CD14-positive monocyte (primary cell): ENCODE measurements at regions not wholly inside any gene's neighbourhood (a gene's known extent, or its start where the extent isn't known, plus 50 kb on each side); places are given as distances from the start of the nearest gene placed in this dataset.
A peak's percentile ranks its signal among the peaks of the same experiment; 100 is the strongest.

ENCODE experiments used
- DNase-seq, 3 donors: peaks; one replicate each; pipeline ENCODE4 v3.0.0-alpha.2; 2011 to 2022
- H2AFZ ChIP-seq: 2 replicates; pipeline ENCODE4 v1.6.0; 2012; ENCODE audit warnings: mild to moderate bottlenecking, low read depth, low read length, inconsistent platforms; ENCODE audit not compliant: insufficient read depth, poor library complexity, severe bottlenecking
- H3K27ac ChIP-seq, 2 donors: 1 replicate in 1 of 2; 2 replicates in 1 of 2; pipeline ENCODE4 v1.5.1; 2012 to 2013; ENCODE audit warnings: low read length in 2 of 2, control low read depth in 1 of 2, inconsistent platforms in 1 of 2, low read depth in 1 of 2, mild to moderate bottlenecking in 1 of 2
- H3K27me3 ChIP-seq, 2 donors: one replicate each; pipeline versions ENCODE4 v1.6.0 to v1.6.1; 2011 to 2013; ENCODE audit warnings: low read length in 2 of 2; ENCODE audit not compliant: control insufficient read depth in 2 of 2, insufficient read depth in 2 of 2
- H3K36me3 ChIP-seq, 2 donors: replicated peaks in 1 of 2; 1 replicate in 1 of 2; 2 replicates in 1 of 2; pipeline versions ENCODE4 v1.5.1 to v1.6.1; 2012 to 2013; ENCODE audit warnings: low read length in 2 of 2, control low read depth in 1 of 2, inconsistent platforms in 1 of 2, mild to moderate bottlenecking in 1 of 2; ENCODE audit not compliant: insufficient read depth in 2 of 2, control insufficient read depth in 1 of 2
- H3K4me1 ChIP-seq, 2 donors: 1 replicate in 1 of 2; 2 replicates in 1 of 2; pipeline versions ENCODE4 v1.5.1 to v1.6.1; 2012 to 2013; ENCODE audit warnings: low read length in 2 of 2, control low read depth in 1 of 2, inconsistent platforms in 1 of 2, mild to moderate bottlenecking in 1 of 2, moderate library complexity in 1 of 2; ENCODE audit not compliant: insufficient read depth in 2 of 2, control insufficient read depth in 1 of 2
- H3K4me2 ChIP-seq: replicated peaks from 2 replicates; pipeline ENCODE3; 2012; ENCODE audit warnings: low read length, moderate library complexity, mild to moderate bottlenecking; ENCODE audit not compliant: poor library complexity, severe bottlenecking; ENCODE audit errors: extremely low read depth
- H3K4me3 ChIP-seq, 3 experiments: fragments of 200-600 bp in 1 of 3; sonication (generic) in 1 of 3; replicated peaks in 1 of 3; 1 replicate in 2 of 3; 2 replicates in 1 of 3; pipeline ENCODE4 v1.5.1; 2011 to 2013; ENCODE audit warnings: low read length in 3 of 3, mild to moderate bottlenecking in 3 of 3, control low read depth in 2 of 3, low read depth in 2 of 3, inconsistent platforms in 1 of 3, moderate library complexity in 1 of 3
- H3K79me2 ChIP-seq: 2 replicates; pipeline ENCODE4 v1.6.0; 2012; ENCODE audit warnings: mild to moderate bottlenecking, control low read depth, inconsistent platforms, low read length, moderate library complexity; ENCODE audit not compliant: insufficient read depth
- H3K9ac ChIP-seq: 2 replicates; pipeline ENCODE4 v1.6.0; 2017; ENCODE audit warnings: low read length, mild to moderate bottlenecking; ENCODE audit not compliant: insufficient read depth, poor library complexity, severe bottlenecking
- H3K9me3 ChIP-seq, 2 donors: replicated peaks in 1 of 2; 1 replicate in 1 of 2; 2 replicates in 1 of 2; pipeline versions ENCODE4 v1.5.1 to v1.6.1; 2012 to 2013; ENCODE audit warnings: low read length in 2 of 2, control low read depth in 1 of 2; ENCODE audit not compliant: control insufficient read depth in 1 of 2, insufficient read depth in 1 of 2
- H4K20me1 ChIP-seq: 2 replicates; pipeline ENCODE4 v1.6.0; 2012; ENCODE audit warnings: mild to moderate bottlenecking, low read length, control low read depth, moderate library complexity; ENCODE audit not compliant: insufficient read depth
- H3K27ac Mint-ChIP-seq, 7 donors: one replicate each; pipeline ENCODE4 v1.8.0; 2020; ENCODE audit warnings: mild to moderate bottlenecking in 7 of 7, mixed read lengths in 7 of 7, moderate library complexity in 6 of 7, inconsistent platforms in 2 of 7
- H3K27me3 Mint-ChIP-seq, 3 donors: one replicate each; pipeline ENCODE4 v1.8.0; 2021 to 2022; ENCODE audit warnings: low read depth in 3 of 3, mild to moderate bottlenecking in 3 of 3, mixed read lengths in 3 of 3, moderate library complexity in 3 of 3, inconsistent platforms in 1 of 3
- H3K36me3 Mint-ChIP-seq, 2 donors: one replicate each; pipeline ENCODE4 v1.8.0; 2020; ENCODE audit warnings: mixed read lengths in 2 of 2, inconsistent platforms in 1 of 2, mild to moderate bottlenecking in 1 of 2
- H3K4me1 Mint-ChIP-seq: one replicate; pipeline ENCODE4 v1.8.0; 2020; ENCODE audit warnings: mild to moderate bottlenecking, mixed read lengths
- H3K4me3 Mint-ChIP-seq, 2 donors: one replicate each; pipeline ENCODE4 v1.8.0; 2020; ENCODE audit warnings: mild to moderate bottlenecking in 2 of 2, mixed read lengths in 2 of 2, moderate library complexity in 1 of 2
- H3K9me3 Mint-ChIP-seq, 7 donors: one replicate each; pipeline ENCODE4 v1.8.0; 2020 to 2022; ENCODE audit warnings: mixed read lengths in 7 of 7, mild to moderate bottlenecking in 6 of 7, moderate library complexity in 6 of 7, inconsistent platforms in 2 of 7
- WGBS: methylation state at CpG from one replicate; pipeline ENCODE4 v1.1.5; 2013; ENCODE audit warnings: missing lambda C conversion rate; ENCODE audit not compliant: insufficient coverage; 5-methylcytosine and 5-hydroxymethylcytosine counted together
- intact Hi-C, 2 donors: fragments of 100-400 bp; cut with micrococcal nuclease; formaldehyde crosslinking; loops; one replicate each; pipeline versions ENCODE4 v1.15.0 to v1.15.1; 2023
- TF ChIP-seq, protein P1 (sequence below): fragments of 200-600 bp; IDR thresholded peaks from one replicate; pipeline ENCODE4 v1.8.0; 2022; ENCODE audit warnings: antibody characterized with exemption, mild to moderate bottlenecking

DNA sequence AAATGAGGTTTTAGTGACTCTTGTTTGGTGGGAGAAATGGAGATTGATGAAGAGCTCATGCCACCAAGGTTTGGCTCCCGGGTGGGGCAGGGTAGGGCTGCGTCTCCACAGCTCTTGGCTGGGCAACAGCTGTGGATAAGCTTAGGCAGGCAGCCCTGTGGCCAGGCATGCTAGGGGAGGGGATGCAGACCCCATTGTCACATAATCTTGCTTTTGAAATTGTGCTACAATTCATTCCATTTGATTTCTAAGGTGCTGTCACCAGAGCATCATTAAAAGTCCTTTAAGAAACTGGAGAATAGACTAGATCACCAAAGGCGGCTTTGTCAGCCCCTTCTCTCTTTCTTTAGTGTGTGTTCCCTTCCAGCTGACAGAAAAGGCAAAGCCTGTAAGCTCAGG lies 574.2 kb upstream of the JAG1 start:
- Histone ChIP-seq H3K4me1 (no peaks in the 10 kb centered on the region), H3K27ac (no peak overlapping the region), H3K79me2 (no peaks in the 10 kb centered on the region), H3K9me3 (no peaks in the 10 kb centered on the region), H2AFZ (no peak overlapping the region), H3K36me3 (no peaks in the 10 kb centered on the region), H3K4me2 (no peak overlapping the region), H4K20me1 (no peaks in the 10 kb centered on the region), H3K27me3 (peaks cover 7 to 8% of the 10 kb centered on the region in 2 donors), H3K9ac (no peak overlapping the region), H3K4me3 (no peak overlapping the region)
- intact Hi-C loops, result no loop called here
- peaks cover 0 to 4% (median 0%) of the 10 kb centered on the region in 7 donors for H3K9me3 Mint-ChIP-seq
- H3K27ac Mint-ChIP-seq, result no peak overlapping the region
- TF ChIP-seq, protein P1, sequence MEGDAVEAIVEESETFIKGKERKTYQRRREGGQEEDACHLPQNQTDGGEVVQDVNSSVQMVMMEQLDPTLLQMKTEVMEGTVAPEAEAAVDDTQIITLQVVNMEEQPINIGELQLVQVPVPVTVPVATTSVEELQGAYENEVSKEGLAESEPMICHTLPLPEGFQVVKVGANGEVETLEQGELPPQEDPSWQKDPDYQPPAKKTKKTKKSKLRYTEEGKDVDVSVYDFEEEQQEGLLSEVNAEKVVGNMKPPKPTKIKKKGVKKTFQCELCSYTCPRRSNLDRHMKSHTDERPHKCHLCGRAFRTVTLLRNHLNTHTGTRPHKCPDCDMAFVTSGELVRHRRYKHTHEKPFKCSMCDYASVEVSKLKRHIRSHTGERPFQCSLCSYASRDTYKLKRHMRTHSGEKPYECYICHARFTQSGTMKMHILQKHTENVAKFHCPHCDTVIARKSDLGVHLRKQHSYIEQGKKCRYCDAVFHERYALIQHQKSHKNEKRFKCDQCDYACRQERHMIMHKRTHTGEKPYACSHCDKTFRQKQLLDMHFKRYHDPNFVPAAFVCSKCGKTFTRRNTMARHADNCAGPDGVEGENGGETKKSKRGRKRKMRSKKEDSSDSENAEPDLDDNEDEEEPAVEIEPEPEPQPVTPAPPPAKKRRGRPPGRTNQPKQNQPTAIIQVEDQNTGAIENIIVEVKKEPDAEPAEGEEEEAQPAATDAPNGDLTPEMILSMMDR, result no peak
- peaks cover 6% of the 10 kb centered on the region for H3K4me1 Mint-ChIP-seq
- peak overlapping the region in 1 of 2 donors; percentile 11 for H3K4me3 Mint-ChIP-seq
- WGBS, result 100% methylated on average over 2 of the region's 3 CpGs
- H3K36me3 Mint-ChIP-seq, result no peaks in the 10 kb centered on the region
- no peak for DNase-seq
- peaks cover 3 to 11% (median 9%) of the 10 kb centered on the region in 3 donors for H3K27me3 Mint-ChIP-seq

DNA sequence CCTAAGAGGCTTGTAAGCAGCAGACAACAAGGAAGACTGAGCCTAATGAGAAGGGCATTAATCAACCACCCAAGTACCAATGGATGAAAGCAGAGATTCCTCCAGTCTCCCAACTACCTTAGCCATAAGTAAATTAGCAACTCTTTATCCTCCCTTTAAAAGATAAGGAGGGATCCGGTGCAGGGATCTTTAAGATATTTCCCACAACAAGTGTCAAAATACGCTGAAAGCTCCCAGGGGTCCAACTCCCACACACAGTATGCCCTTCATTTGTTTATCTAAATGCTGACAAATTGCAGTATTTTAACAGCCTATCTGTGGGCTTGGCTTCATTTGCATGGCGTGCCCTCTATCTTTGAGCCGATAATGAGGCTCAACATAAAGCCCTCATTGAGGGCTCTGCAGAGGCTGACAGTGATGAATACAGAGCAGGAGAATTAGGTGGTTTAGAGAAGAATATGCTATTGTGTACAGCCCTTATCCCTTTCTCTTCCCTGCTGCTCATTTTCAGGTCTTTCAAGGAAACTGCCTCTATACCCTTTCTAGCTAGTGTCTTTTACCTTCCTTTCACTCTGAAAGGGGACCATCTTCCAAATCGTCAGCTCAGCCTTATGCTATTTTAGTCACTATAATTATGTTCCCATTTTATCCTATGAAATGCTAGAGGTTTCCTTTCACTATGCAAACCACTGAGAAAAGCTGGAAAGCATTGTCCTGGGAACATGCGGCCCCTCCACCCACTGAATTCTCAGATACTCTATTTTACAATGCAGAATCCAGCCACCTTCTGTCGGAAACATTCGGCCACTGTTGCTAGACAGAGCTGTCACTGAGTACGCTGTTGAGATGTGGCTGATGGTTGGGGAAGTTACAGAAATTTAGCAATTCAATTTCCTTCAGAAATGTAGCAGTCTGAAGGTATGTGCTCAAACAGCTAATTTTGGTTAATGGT lies 575.2 kb upstream of the JAG1 start:
- H3K4me3 ChIP-seq, result no peak overlapping the region
- intact Hi-C loops, result no loop called here
- Mint-ChIP-seq H3K4me3 (no peak overlapping the region), H3K36me3 (no peaks in the 10 kb centered on the region), H3K27me3 (peaks cover 3 to 11% (median 9%) of the 10 kb centered on the region in 3 donors), H3K27ac (no peak overlapping the region), H3K9me3 (peaks cover 0 to 4% (median 0%) of the 10 kb centered on the region in 7 donors), H3K4me1 (peaks cover 6% of the 10 kb centered on the region)
- no peak overlapping the region for H3K4me2 ChIP-seq
- H3K27ac ChIP-seq, result no peak overlapping the region
- TF ChIP-seq, protein P1, result no peak
- no peak overlapping the region for H2AFZ ChIP-seq
- 70% methylated on average over 4 of the region's 9 CpGs for WGBS
- H3K9ac ChIP-seq, result no peak overlapping the region
- no peaks in the 10 kb centered on the region for H3K79me2 ChIP-seq
- no peaks in the 10 kb centered on the region for H3K4me1 ChIP-seq
- H3K9me3 ChIP-seq, result no peaks in the 10 kb centered on the region
- no peak for DNase-seq
- H3K27me3 ChIP-seq, result peaks cover 7 to 8% of the 10 kb centered on the region in 2 donors
- no peaks in the 10 kb centered on the region for H4K20me1 ChIP-seq
- no peaks in the 10 kb centered on the region for H3K36me3 ChIP-seq
